Panc1 (cell line): ENCODE measurements at regions not wholly inside any gene's neighbourhood (a gene's known extent, or its start where the extent isn't known, plus 50 kb on each side); places are given as distances from the start of the nearest gene placed in this dataset.

Experiments used
- ATAC-seq: fragments of 200-7000 bp; cut with Tn5 transposase; 2 replicates; pipeline ENCODE4 v1.9.1; 2020; ENCODE audit warnings: mild to moderate bottlenecking, moderate library complexity
- BruUV-seq: library from RNA; stranded (reverse); fragments of 400-500 nt; replicated peaks from 2 replicates; lab custom pipeline; 2021; lab: Mats Ljungman, UMichigan
- CTCF ChIA-PET: fragments of 300-600 bp; sonication (Branson Sonifier 250); formaldehyde crosslinking; loops from one replicate; lab custom pipeline; 2022; ENCODE audit warnings: antibody characterized with exemption; lab: Charles Lee
- POLR2A ChIA-PET: fragments of 300-600 bp; sonication (Branson Sonifier 250); formaldehyde crosslinking; loops from one replicate; lab custom pipeline; 2022; ENCODE audit warnings: antibody characterized with exemption; lab: Charles Lee
- DNase-seq: peaks from one replicate; pipeline ENCODE4 v3.0.0-alpha.2; 2010; ENCODE audit warnings: low read depth, low spot score
- H3K27ac ChIP-seq: 2 replicates; pipeline ENCODE4 v1.5.1; 2011; ENCODE audit warnings: mild to moderate bottlenecking, low read length, inconsistent platforms
- H3K27me3 ChIP-seq: fragments of 200-500 bp; sonication (Bioruptor generic); 2 replicates; pipeline ENCODE4 v1.6.0; 2014; ENCODE audit warnings: low read length, inconsistent platforms; ENCODE audit not compliant: control insufficient read depth, insufficient read depth
- H3K36me3 ChIP-seq: fragments of 200-500 bp; sonication (Bioruptor generic); 2 replicates; pipeline ENCODE4 v1.5.1; 2014; ENCODE audit warnings: inconsistent platforms, mild to moderate bottlenecking, low read length, moderate library complexity; ENCODE audit not compliant: control insufficient read depth, insufficient read depth
- H3K4me1 ChIP-seq: 2 replicates; pipeline ENCODE4 v1.5.1; 2011; ENCODE audit warnings: inconsistent platforms, mild to moderate bottlenecking, low read length, moderate library complexity; ENCODE audit not compliant: control insufficient read depth, insufficient read depth
- H3K4me3 ChIP-seq, 2 experiments: 2 replicates each; pipeline ENCODE4 v1.5.1; 2011 to 2012; ENCODE audit warnings: low read depth in 2 of 2, low read length in 2 of 2, mild to moderate bottlenecking in 2 of 2, inconsistent platforms in 1 of 2, moderate library complexity in 1 of 2
- H3K9me3 ChIP-seq: fragments of 200-500 bp; sonication (Bioruptor generic); 2 replicates; pipeline ENCODE4 v1.5.1; 2014; ENCODE audit warnings: low read depth, mild to moderate bottlenecking, inconsistent platforms, low read length, moderate library complexity; ENCODE audit not compliant: control insufficient read depth, insufficient read depth
- POLR2AphosphoS5 ChIP-seq: IDR thresholded peaks from 2 replicates; pipeline ENCODE4 v1.6.1; 2012; ENCODE audit warnings: mild to moderate bottlenecking, low read depth, low read length, moderate library complexity
- REST ChIP-seq, 2 experiments: IDR thresholded peaks; 2 replicates each; pipeline ENCODE4 v1.6.1; 2011 to 2012; ENCODE audit warnings: low read depth in 2 of 2, control low read depth in 1 of 2, low read length in 1 of 2, mild to moderate bottlenecking in 1 of 2, moderate library complexity in 1 of 2; ENCODE audit not compliant: insufficient read depth in 1 of 2
- SIN3A ChIP-seq: IDR thresholded peaks from 2 replicates; pipeline ENCODE4 v1.6.1; 2012; ENCODE audit warnings: low read depth, mild to moderate bottlenecking, low read length, moderate library complexity, borderline replicate concordance; ENCODE audit not compliant: insufficient read depth
- TCF7L2 ChIP-seq: IDR thresholded peaks from 2 replicates; pipeline ENCODE4 v1.6.1; 2011; ENCODE audit warnings: mild to moderate bottlenecking, low read depth, low read length, inconsistent platforms
- in situ Hi-C: cut with HindIII; loops from 2 replicates; pipeline ENCODE4 v1.10.0; 2016; ENCODE audit warnings: low sequenced_read_pairs, low pct_unique_long_range_greater_than_20kb
- intact Hi-C: fragments of 100-400 bp; cut with micrococcal nuclease; formaldehyde crosslinking; loops from one replicate; pipeline ENCODE4 v1.10.0; 2022; ENCODE audit not compliant: unreplicated experiment
- TF ChIP-seq, protein P1 (sequence below): fragments of 450-650 bp; IDR thresholded peaks from 2 replicates; pipeline ENCODE4 v1.5.1; 2017; ENCODE audit warnings: mild to moderate bottlenecking

DNA sequence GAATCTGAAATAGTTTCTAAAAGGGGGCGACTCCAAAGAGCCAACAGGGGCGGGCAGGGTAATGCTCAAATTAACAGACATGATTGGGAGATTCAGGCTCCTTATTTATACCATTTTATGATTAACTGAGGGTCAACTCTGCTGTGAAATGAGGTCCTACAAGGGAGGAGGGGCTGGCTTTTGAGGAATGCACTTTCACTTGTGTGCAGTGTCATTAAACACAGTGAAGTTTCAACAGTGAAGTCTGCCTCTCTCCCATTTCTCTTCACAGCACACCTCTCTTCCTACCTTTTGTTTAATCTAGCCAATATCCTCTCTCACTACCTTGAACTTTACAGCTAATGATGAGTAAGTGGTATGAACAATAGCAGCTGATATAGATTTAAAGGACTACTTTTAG, 557.3 kb upstream of the CITED2 start:
- TF ChIP-seq SIN3A (no peak), POLR2AphosphoS5 (no peak), TCF7L2 (no peak), REST (IDR thresholded peaks at IDR 0.05; ENCODE audit: insufficient read depth in 1 of 2, low read depth in 2 of 2, low read length in 1 of 2) (no peak)
- TF ChIP-seq, protein P1, sequence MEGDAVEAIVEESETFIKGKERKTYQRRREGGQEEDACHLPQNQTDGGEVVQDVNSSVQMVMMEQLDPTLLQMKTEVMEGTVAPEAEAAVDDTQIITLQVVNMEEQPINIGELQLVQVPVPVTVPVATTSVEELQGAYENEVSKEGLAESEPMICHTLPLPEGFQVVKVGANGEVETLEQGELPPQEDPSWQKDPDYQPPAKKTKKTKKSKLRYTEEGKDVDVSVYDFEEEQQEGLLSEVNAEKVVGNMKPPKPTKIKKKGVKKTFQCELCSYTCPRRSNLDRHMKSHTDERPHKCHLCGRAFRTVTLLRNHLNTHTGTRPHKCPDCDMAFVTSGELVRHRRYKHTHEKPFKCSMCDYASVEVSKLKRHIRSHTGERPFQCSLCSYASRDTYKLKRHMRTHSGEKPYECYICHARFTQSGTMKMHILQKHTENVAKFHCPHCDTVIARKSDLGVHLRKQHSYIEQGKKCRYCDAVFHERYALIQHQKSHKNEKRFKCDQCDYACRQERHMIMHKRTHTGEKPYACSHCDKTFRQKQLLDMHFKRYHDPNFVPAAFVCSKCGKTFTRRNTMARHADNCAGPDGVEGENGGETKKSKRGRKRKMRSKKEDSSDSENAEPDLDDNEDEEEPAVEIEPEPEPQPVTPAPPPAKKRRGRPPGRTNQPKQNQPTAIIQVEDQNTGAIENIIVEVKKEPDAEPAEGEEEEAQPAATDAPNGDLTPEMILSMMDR, result no peak
- Histone ChIP-seq H3K9me3 (no peaks in the 10 kb centered on the region), H3K27ac (no peak overlapping the region; the same call in 1 of the 2 replicates), H3K4me1 (no peaks in the 10 kb centered on the region), H3K36me3 (no peaks in the 10 kb centered on the region), H3K27me3 (no peaks in the 10 kb centered on the region), H3K4me3 (no peak overlapping the region)
- no TSS peak for BruUV-seq
- ATAC-seq (no peak), DNase-seq (no peak)
- in situ Hi-C loops, result no loop called here
- intact Hi-C loops, result no loop called here
- POLR2A ChIA-PET, result no interaction called here
- CTCF ChIA-PET, result no interaction called here

GRCh38 chr6:139927742-139928305, 553.4 kb upstream of the CITED2 start:
- H3K27ac ChIP-seq, result peak overlapping the region; percentile 59; the same call in 1 of the 2 replicates
- in situ Hi-C loops, result no loop called here
- intact Hi-C loops, result no loop called here
- H3K4me3 ChIP-seq, result no peak overlapping the region
- TF ChIP-seq TCF7L2 (no peak), REST (IDR thresholded peaks at IDR 0.05; ENCODE audit: insufficient read depth in 1 of 2, low read depth in 2 of 2, low read length in 1 of 2) (no peak), SIN3A (no peak), POLR2AphosphoS5 (no peak)
- TF ChIP-seq, protein P1, result no peak
- H3K9me3 ChIP-seq, result no peaks in the 10 kb centered on the region
- DNase-seq, result no peak
- ATAC-seq, result no peak
- H3K27me3 ChIP-seq, result no peaks in the 10 kb centered on the region
- BruUV-seq, result no TSS peak
- CTCF ChIA-PET, result no interaction called here
- POLR2A ChIA-PET, result no interaction called here
- H3K4me1 ChIP-seq, result no peaks in the 10 kb centered on the region
- H3K36me3 ChIP-seq, result no peaks in the 10 kb centered on the region
